IMR-90 (cell line): ENCODE measurements at regions not wholly inside any gene's neighbourhood (a gene's known extent, or its start where the extent isn't known, plus 50 kb on each side); places are given as distances from the start of the nearest gene placed in this dataset.

Source experiments
- BHLHE40 ChIP-seq: fragments of 150-350 bp; IDR thresholded peaks from 2 replicates; pipeline ENCODE4 v1.6.1; 2016; ENCODE audit warnings: mild to moderate bottlenecking, low read depth, low read length
- CEBPB ChIP-seq: IDR thresholded peaks from 2 replicates; pipeline ENCODE4 v1.6.1; 2012; ENCODE audit warnings: low read depth, low read length, improper control_type of control experiment
- FOS ChIP-seq: fragments of 150-350 bp; IDR thresholded peaks from 2 replicates; pipeline ENCODE4 v1.6.1; 2016; ENCODE audit warnings: low read depth, low read length
- MAFK ChIP-seq: IDR thresholded peaks from 2 replicates; pipeline ENCODE4 v1.6.1; 2012; ENCODE audit warnings: low read depth, low read length, improper control_type of control experiment
- MAZ ChIP-seq: IDR thresholded peaks from 2 replicates; pipeline ENCODE4 v1.6.1; 2012; ENCODE audit warnings: low read depth, mild to moderate bottlenecking, low read length, improper control_type of control experiment, moderate library complexity, borderline replicate concordance
- MXI1 ChIP-seq: IDR thresholded peaks from 2 replicates; pipeline ENCODE4 v1.6.1; 2012; ENCODE audit warnings: low read depth, mild to moderate bottlenecking, low read length, moderate library complexity, borderline replicate concordance
- NFE2L2 ChIP-seq: fragments of 150-350 bp; IDR thresholded peaks from 2 replicates; pipeline ENCODE4 v1.6.1; 2016; ENCODE audit warnings: low read depth, mild to moderate bottlenecking, low read length
- POLR2A ChIP-seq: IDR thresholded peaks from 2 replicates; pipeline ENCODE4 v1.6.1; 2012; ENCODE audit warnings: mild to moderate bottlenecking, low read depth, low read length
- RAD21 ChIP-seq: IDR thresholded peaks from 2 replicates; pipeline ENCODE4 v1.6.1; 2012; ENCODE audit warnings: low read length, improper control_type of control experiment
- RCOR1 ChIP-seq: IDR thresholded peaks from 2 replicates; pipeline ENCODE4 v1.6.1; 2012; ENCODE audit warnings: mild to moderate bottlenecking, low read length, improper control_type of control experiment; ENCODE audit not compliant: insufficient replicate concordance
- RFX5 ChIP-seq: IDR thresholded peaks from 2 replicates; pipeline ENCODE4 v1.8.0; 2012; ENCODE audit warnings: low read depth, mild to moderate bottlenecking, low read length, moderate library complexity
- SMC3 ChIP-seq: fragments of 150-350 bp; IDR thresholded peaks from 2 replicates; pipeline ENCODE4 v1.6.1; 2016; ENCODE audit warnings: low read depth, mild to moderate bottlenecking, antibody characterized with exemption, low read length, moderate library complexity
- TF ChIP-seq, protein P1 (sequence below): conservative IDR thresholded peaks from 2 replicates; pipeline ENCODE4 v1.5.1; 2012; ENCODE audit warnings: mild to moderate bottlenecking, low read depth, low read length, improper control_type of control experiment
- TF ChIP-seq, protein P2 (sequence below): fragments of 150-350 bp; IDR thresholded peaks from 2 replicates; pipeline ENCODE4 v1.6.1; 2017; ENCODE audit warnings: mild to moderate bottlenecking, antibody characterized with exemption, low read length, low read depth

DNA sequence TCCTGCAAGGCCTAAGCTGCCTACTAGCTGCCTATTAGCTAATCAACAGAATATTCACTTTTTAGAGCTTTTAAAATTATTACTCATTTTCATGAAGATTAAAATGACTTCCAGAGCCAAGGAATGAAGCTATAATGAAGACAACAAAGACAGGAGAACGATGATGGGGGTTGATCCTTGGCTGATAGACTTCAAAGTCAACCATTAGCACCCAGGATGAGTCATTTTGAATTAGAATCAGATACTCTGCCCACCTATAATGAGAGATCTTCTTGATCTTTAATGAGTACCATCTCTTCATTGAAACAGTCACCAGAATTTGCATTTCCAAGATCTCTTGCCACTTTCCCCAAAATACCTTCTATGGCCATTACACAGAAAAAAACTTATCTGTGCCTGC, 56.7 kb upstream of the CDYL start:
- TF ChIP-seq, protein P1, sequence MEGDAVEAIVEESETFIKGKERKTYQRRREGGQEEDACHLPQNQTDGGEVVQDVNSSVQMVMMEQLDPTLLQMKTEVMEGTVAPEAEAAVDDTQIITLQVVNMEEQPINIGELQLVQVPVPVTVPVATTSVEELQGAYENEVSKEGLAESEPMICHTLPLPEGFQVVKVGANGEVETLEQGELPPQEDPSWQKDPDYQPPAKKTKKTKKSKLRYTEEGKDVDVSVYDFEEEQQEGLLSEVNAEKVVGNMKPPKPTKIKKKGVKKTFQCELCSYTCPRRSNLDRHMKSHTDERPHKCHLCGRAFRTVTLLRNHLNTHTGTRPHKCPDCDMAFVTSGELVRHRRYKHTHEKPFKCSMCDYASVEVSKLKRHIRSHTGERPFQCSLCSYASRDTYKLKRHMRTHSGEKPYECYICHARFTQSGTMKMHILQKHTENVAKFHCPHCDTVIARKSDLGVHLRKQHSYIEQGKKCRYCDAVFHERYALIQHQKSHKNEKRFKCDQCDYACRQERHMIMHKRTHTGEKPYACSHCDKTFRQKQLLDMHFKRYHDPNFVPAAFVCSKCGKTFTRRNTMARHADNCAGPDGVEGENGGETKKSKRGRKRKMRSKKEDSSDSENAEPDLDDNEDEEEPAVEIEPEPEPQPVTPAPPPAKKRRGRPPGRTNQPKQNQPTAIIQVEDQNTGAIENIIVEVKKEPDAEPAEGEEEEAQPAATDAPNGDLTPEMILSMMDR: no peak
- TF ChIP-seq RAD21 (no peak), POLR2A (no peak), RCOR1 (no peak), MAFK (no peak), SMC3 (no peak), CEBPB (no peak), RFX5 (no peak), NFE2L2 (no peak), MXI1 (no peak), FOS (no peak), BHLHE40 (no peak), MAZ (no peak)
- TF ChIP-seq, protein P2, sequence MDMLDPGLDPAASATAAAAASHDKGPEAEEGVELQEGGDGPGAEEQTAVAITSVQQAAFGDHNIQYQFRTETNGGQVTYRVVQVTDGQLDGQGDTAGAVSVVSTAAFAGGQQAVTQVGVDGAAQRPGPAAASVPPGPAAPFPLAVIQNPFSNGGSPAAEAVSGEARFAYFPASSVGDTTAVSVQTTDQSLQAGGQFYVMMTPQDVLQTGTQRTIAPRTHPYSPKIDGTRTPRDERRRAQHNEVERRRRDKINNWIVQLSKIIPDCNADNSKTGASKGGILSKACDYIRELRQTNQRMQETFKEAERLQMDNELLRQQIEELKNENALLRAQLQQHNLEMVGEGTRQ: no peak
